ENCODE measurements at regions not wholly inside any gene's neighbourhood (a gene's known extent, or its start where the extent isn't known, plus 50 kb on each side); places are given as distances from the start of the nearest gene placed in this dataset.

DNA sequence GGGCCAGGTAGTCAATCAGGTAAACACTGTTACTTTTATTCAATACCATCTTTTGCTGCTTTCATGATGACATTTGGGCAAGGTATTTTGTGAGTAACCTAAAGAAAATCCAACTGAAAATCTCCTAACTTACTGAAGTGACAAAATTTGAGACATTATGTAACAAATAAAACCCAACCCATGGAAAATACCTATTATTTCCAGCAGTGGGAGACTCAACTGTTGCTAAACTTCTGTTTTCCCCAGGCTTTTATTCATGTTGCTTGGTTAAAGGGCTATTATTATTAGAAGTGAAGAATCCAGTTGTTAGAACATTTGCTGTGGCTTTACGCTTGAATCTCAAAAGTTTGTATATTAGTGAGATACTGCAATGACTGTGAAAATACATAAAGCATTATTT, 215.9 kb downstream of the MDFIC start:
- TF ChIP-seq POLR2A (IDR thresholded peaks at IDR 0.05; ENCODE audit: low read length) (no peak), GATA1 (IDR thresholded peaks at IDR 0.05; ENCODE audit: low read depth, low read length) (no peak)

Measured in erythroblast (primary cell).